ENCODE measurements at regions not wholly inside any gene's neighbourhood (a gene's known extent, or its start where the extent isn't known, plus 50 kb on each side); places are given as distances from the start of the nearest gene placed in this dataset.
A peak's percentile ranks its signal among the peaks of the same experiment; 100 is the strongest.
"Not testable (repeated sequence)": the region's sequence is repeated elsewhere in the genome, so short reads cannot be mapped to it uniquely, and the experiment has no call there.

DNA sequence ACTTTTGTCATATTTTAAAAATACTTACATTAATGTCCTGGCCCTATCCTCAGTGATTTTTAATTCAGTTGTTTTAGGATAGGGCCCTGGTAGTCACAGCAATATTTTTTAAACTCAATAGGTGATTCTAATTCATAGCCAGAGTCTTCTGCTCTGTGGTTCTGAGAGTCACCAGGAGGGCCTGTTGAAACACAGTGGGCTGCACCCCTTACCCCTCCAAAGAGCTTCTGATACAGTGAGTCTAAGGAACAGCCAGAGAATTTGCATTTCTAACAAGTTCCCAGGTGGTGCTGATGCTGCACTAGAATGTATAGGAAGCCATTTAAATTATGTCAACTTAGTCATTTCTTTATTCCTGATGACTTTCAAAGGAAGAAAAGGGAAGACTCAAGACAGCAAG, 458.3 kb upstream of the ARRDC3 start:
- DNase-seq (ENCODE audit: low read depth), result no peak

DNA sequence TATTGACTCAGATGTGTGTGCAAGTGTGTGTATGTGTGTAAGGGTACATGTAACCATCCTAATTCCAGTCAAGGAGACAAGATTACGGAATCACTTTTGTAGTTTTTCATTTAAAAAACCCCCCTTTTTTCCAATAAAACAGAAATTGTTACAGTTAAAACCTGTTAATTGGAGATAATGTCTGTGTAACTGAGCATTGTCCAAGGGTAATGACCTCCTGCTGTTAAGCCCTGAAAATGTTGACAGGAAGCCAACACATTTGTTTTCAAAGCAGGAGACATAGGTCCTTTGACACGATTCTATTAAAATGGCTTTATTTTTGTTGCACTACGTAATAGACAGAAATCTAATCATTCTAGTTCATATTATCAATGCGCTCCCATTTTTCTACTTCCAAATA, 457.3 kb upstream of the ARRDC3 start:
- no peak for DNase-seq (ENCODE audit: low read depth)

GRCh38 chr5:91839721-91840120, 456.6 kb upstream of the ARRDC3 start:
- DNase-seq (ENCODE audit: low read depth), result no peak

GRCh38 chr5:91839233-91839632, 456.1 kb upstream of the ARRDC3 start:
- no peak for DNase-seq (ENCODE audit: low read depth)

- DNase-seq (ENCODE audit: low read depth), result no peak
These were observed 447.3 kb upstream of the ARRDC3 start for GRCh38 chr5:91830361-91830953.

DNA sequence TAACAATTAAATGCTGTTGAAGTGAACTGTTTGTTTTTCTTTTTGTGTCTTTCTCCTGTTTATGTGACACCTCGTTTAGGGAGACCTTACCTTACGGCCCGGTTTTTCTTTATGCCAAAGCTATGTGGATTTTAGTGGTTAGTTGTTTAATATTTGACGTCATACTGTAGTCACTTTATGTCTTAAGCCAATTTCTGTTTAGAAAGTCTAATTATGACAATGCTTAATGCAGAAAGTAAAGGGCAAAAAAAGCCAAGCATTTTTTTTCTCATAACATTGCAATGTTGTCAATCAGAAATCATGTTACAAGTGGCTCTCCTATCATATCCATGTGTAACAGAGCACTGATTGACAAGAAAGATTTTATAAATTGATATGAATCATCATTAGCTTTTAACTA, 442.5 kb upstream of the ARRDC3 start:
- DNase-seq (ENCODE audit: low read depth), result no peak

DNA sequence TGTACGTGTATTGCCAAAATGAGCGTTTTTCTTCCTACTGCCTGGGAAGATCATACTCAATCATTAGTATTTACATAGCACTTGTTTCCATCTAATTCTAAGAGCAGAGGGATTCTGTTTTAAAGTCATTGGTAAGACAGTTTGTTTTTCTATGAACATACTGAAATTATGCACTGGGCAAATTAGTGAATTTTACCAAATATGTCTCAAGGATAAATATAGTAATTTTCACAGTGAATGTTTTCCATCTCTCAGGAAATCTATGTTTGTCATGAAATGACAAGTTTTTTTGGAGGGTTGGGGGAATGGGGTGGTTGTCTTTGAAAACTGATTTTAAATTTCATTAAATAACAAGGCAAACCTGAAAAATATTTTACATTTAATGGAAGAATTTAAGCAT, 441.3 kb upstream of the ARRDC3 start:
- DNase-seq (ENCODE audit: low read depth), result no peak

GRCh38 chr5:91820874-91821273, 437.8 kb upstream of the ARRDC3 start:
- DNase-seq (ENCODE audit: low read depth), result no peak

DNA sequence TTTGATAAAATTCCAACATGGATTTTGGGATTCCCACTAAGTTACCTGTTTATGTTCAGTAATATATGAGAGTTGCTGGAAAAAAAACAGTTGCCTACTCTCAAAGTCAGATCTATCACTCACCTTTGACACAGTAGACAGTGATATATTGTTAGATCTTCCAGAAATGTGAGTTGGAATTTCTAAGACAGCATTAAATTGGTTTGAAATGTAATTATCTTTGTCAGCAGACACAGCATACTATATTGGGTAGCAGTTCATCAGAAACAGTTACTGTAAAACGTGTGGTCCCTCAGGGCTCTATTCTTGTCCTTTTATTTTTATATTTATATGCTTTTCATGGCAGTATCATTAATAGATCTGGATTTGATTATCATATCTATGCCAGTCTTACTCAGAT, 433.6 kb upstream of the ARRDC3 start:
- no peak for DNase-seq (ENCODE audit: low read depth)

GRCh38 chr5:91797576-91797975, 414.5 kb upstream of the ARRDC3 start:
- no peak for DNase-seq (ENCODE audit: low read depth)

GRCh38 chr5:91794856-91795548, 411.9 kb upstream of the ARRDC3 start:
- DNase-seq (ENCODE audit: low read depth), result no peak

GRCh38 chr5:91794455-91794854, 411.3 kb upstream of the ARRDC3 start:
- DNase-seq (ENCODE audit: low read depth), result no peak

DNA sequence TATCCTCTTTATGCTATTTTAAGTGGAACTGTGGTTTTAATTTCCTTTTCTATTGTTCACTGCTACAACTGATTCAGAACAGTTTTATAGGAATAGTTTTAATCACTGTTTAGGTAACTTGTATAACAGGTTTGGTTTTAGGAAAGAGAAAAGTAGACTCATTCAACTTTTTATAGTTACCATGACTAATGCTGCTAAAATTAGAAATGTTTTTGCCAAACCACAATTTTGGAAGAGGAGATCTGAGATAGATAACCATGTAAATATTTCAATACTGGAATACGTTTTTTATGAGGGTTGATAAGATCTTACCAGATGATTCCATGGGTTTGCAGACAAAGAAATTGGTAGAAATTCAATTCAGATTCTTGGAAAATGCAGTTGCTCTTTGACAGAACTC, 404.6 kb upstream of the ARRDC3 start:
- peak; percentile 35 for DNase-seq (ENCODE audit: low read depth)

DNA sequence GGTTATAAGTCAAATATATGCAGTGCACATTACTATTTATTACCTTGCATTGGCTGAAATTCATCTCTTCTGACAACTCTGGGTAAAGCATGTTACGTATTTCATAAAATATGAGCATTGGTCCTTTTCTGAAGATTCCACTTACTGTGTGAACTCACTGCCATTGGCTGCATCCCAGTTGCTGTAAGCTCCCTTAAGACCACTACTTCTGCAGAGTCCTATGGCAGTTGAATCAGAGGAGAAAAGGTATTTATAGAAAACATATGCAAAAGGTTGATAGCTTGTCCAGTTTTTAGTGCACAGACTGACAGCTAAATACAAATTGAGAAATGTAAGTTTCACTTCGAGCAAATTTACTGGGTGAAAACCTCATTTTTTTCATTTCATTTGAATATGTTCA, 394.6 kb upstream of the ARRDC3 start:
- DNase-seq (ENCODE audit: low read depth), result no peak

GRCh38 chr5:91776249-91776648, 393.1 kb upstream of the ARRDC3 start:
- DNase-seq (ENCODE audit: low read depth), result no peak

DNA sequence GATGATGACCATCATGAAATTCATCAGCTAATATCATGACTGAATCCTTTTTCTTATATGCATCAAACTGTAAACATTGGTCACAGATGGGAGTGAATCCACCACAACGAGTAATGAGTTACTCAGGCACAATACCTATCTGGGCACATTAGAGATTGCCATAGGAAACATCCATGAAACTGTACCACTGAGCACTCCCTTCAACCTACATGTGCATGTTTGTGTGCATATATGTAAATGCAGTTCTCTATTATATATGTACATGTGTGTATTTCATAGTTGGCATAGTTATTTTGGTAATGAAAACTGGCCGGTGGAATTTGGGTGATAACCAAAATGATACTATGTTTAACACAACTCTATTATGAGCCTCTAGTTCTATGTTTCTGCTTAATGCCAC, 387.3 kb upstream of the ARRDC3 start:
- DNase-seq (ENCODE audit: low read depth), result no peak

DNA sequence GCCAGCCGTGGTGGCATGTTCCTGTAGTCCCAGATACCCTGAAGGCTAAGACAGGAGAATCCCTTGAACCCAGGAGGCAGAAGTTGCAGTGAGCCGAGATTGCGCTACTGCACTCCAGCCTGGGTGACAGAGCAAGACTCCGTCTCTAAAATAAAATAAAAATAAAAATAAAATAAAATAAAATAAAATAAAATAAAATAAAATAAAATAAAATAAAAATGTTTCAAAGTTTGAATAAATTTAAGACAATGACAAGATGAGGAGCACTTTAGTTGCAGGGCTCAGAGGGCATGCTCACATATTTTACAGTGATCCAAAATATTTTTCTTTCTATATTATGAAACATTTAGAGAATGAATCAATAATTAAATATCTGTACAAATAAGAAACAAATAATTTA, 374.3 kb upstream of the ARRDC3 start:
- not testable (repeated sequence) for DNase-seq (ENCODE audit: low read depth)

DNA sequence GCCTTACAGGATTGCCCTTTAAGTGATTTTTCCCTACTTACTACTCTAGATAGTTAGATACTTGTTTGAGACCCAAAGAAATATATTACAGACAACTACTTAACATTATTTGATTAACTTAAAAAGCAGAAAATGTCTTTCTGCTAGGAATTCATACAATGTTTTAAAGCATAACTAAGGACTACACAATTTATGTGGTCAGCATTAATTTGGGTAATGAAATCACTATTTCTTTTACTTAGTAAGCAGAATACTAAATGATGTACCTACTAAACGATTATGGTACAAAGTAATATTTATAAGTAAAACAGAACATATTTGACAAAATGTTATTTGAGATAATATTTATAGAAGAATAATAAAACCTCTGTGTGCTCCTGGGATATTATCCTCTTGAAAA, 371.9 kb upstream of the ARRDC3 start:
- DNase-seq (ENCODE audit: low read depth), result no peak

GRCh38 chr5:91744470-91744869, 361.4 kb upstream of the ARRDC3 start:
- DNase-seq (ENCODE audit: low read depth), result not testable (repeated sequence)

GRCh38 chr5:91742550-91742949, 359.4 kb upstream of the ARRDC3 start:
- DNase-seq (ENCODE audit: low read depth), result no peak

GRCh38 chr5:91741764-91742505, 358.8 kb upstream of the ARRDC3 start:
- DNase-seq (ENCODE audit: low read depth), result no peak

DNA sequence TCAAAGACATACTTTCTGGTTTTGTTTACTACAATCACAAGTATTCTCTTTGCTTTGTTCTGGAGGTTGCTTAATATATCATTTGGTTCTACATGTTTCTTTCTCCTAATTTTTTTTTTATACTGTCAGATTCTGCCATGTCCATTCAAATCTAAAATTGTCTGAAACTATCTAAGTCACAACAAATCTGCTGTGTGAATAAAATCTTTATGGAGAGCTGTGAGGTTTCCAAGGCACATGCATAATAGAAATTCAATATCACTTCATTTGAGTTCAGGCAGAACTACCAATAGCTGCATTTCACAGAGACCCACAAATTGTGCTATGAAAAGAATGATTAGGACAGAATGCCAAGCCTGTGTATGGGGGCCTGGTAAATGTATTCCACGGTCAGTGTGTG, 346.9 kb upstream of the ARRDC3 start:
- DNase-seq (ENCODE audit: low read depth), result no peak

GRCh38 chr5:91727463-91727862, 344.3 kb upstream of the ARRDC3 start:
- no peak for DNase-seq (ENCODE audit: low read depth)
